CD4-positive, alpha-beta T cell (primary cell): ENCODE measurements at regions not wholly inside any gene's neighbourhood (a gene's known extent, or its start where the extent isn't known, plus 50 kb on each side); places are given as distances from the start of the nearest gene placed in this dataset.

Experiments used
- ATAC-seq: fragments of 200-7000 bp; cut with Tn5 transposase; one replicate; pipeline ENCODE4 v1.10.0; 2022; ENCODE audit warnings: mild to moderate bottlenecking; ENCODE audit not compliant: poor library complexity
- CTCF ChIA-PET: fragments of 350-600 bp; sonication (Branson Sonifier 250); formaldehyde crosslinking; loops from one replicate; lab custom pipeline; 2021; ENCODE audit warnings: antibody characterized with exemption, inconsistent platforms; lab: Charles Lee
- POLR2A ChIA-PET: fragments of 350-600 bp; sonication (Branson Sonifier 250); formaldehyde crosslinking; loops from one replicate; lab custom pipeline; 2021; ENCODE audit warnings: antibody characterized with exemption, inconsistent platforms; lab: Charles Lee
- DNase-seq, 14 experiments: peaks; one replicate each; pipeline ENCODE4 v3.0.0-alpha.2; 2013 to 2020; ENCODE audit warnings: mixed read lengths in 2 of 14
- H3K27ac ChIP-seq, 2 donors: one replicate each; pipeline versions ENCODE4 v1.5.1 to v1.7.0; 2013; ENCODE audit warnings: low read length in 2 of 2, low read depth in 1 of 2, mild to moderate bottlenecking in 1 of 2
- H3K27me3 ChIP-seq, 2 experiments: 1 replicate in 1 of 2; 2 replicates in 1 of 2; pipeline versions ENCODE4 v1.6.1 to v1.7.0; 2013; ENCODE audit warnings: low read length in 2 of 2, control low read depth in 1 of 2, mild to moderate bottlenecking in 1 of 2, moderate library complexity in 1 of 2; ENCODE audit not compliant: insufficient read depth in 2 of 2, control insufficient read depth in 1 of 2
- H3K36me3 ChIP-seq: one replicate; pipeline ENCODE4 v1.6.1; 2013; ENCODE audit warnings: low read length, control low read depth; ENCODE audit not compliant: insufficient read depth
- H3K4me1 ChIP-seq: one replicate; pipeline ENCODE4 v1.6.1; 2013; ENCODE audit warnings: low read length, control low read depth; ENCODE audit not compliant: insufficient read depth
- H3K4me3 ChIP-seq: one replicate; pipeline ENCODE4 v1.5.1; 2013; ENCODE audit warnings: mild to moderate bottlenecking, low read length, moderate library complexity
- H3K9me3 ChIP-seq, 2 experiments: 1 replicate in 1 of 2; 2 replicates in 1 of 2; pipeline versions ENCODE4 v1.6.1 to v1.7.0; 2013; ENCODE audit warnings: low read length in 2 of 2, mild to moderate bottlenecking in 2 of 2, control low read depth in 1 of 2, moderate library complexity in 1 of 2; ENCODE audit not compliant: control insufficient read depth in 1 of 2, insufficient read depth in 1 of 2
- H3K27ac Mint-ChIP-seq: one replicate; pipeline ENCODE4 v1.8.0; 2020; ENCODE audit warnings: mixed read lengths
- H3K27me3 Mint-ChIP-seq: one replicate; pipeline ENCODE4 v1.8.0; 2021; ENCODE audit warnings: mixed read lengths
- H3K36me3 Mint-ChIP-seq: one replicate; pipeline ENCODE4 v1.8.0; 2021; ENCODE audit warnings: low read depth, mixed read lengths
- H3K4me1 Mint-ChIP-seq: one replicate; pipeline ENCODE4 v1.8.0; 2021; ENCODE audit warnings: low read depth, mixed read lengths
- H3K4me3 Mint-ChIP-seq: one replicate; pipeline ENCODE4 v1.8.0; 2020; ENCODE audit warnings: mild to moderate bottlenecking, mixed read lengths
- H3K9me3 Mint-ChIP-seq: one replicate; pipeline ENCODE4 v1.8.0; 2020; ENCODE audit warnings: mixed read lengths
- intact Hi-C, 2 experiments: fragments of 100-400 bp; cut with DNase I in 1 of 2; cut with micrococcal nuclease in 1 of 2; formaldehyde crosslinking; loops; one replicate each; pipeline versions ENCODE4 v1.15.1 to v1.9.0; 2023 to 2025; cut with DNase I, micrococcal nuclease
- TF ChIP-seq, protein P1 (sequence below): fragments of 200-600 bp; IDR thresholded peaks from one replicate; pipeline ENCODE4 v1.8.0; 2022; ENCODE audit warnings: antibody characterized with exemption, mild to moderate bottlenecking

GRCh38 chr15:98067339-98067738 lies 106.8 kb downstream of the ARRDC4 start:
- Mint-ChIP-seq H3K4me3 (no peak overlapping the region), H3K4me1 (no peaks in the 10 kb centered on the region)
- POLR2A ChIA-PET: no interaction called here

GRCh38 chr15:98069256-98069655 lies 108.8 kb downstream of the ARRDC4 start:
- no peaks in the 10 kb centered on the region for H3K9me3 ChIP-seq
- no peak overlapping the region for H3K27ac ChIP-seq
- no peaks in the 10 kb centered on the region for H3K9me3 Mint-ChIP-seq
- H3K4me1 ChIP-seq: no peaks in the 10 kb centered on the region
- DNase-seq: no peak
- no peak overlapping the region for H3K27ac Mint-ChIP-seq
- no peak overlapping the region for H3K4me3 ChIP-seq
- H3K36me3 Mint-ChIP-seq: no peaks in the 10 kb centered on the region
- no peaks in the 10 kb centered on the region for H3K4me1 Mint-ChIP-seq
- no peaks in the 10 kb centered on the region for H3K27me3 Mint-ChIP-seq
- intact Hi-C loops: no loop called here
- no peak overlapping the region for H3K4me3 Mint-ChIP-seq
- ChIA-PET POLR2A (no interaction called here), CTCF (no interaction called here)
- TF ChIP-seq, protein P1, sequence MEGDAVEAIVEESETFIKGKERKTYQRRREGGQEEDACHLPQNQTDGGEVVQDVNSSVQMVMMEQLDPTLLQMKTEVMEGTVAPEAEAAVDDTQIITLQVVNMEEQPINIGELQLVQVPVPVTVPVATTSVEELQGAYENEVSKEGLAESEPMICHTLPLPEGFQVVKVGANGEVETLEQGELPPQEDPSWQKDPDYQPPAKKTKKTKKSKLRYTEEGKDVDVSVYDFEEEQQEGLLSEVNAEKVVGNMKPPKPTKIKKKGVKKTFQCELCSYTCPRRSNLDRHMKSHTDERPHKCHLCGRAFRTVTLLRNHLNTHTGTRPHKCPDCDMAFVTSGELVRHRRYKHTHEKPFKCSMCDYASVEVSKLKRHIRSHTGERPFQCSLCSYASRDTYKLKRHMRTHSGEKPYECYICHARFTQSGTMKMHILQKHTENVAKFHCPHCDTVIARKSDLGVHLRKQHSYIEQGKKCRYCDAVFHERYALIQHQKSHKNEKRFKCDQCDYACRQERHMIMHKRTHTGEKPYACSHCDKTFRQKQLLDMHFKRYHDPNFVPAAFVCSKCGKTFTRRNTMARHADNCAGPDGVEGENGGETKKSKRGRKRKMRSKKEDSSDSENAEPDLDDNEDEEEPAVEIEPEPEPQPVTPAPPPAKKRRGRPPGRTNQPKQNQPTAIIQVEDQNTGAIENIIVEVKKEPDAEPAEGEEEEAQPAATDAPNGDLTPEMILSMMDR: no peak
- no peaks in the 10 kb centered on the region for H3K27me3 ChIP-seq
- ATAC-seq: no peak
- H3K36me3 ChIP-seq: no peaks in the 10 kb centered on the region

More at GRCh38 chr15:98067339-98067738, 106.8 kb downstream of the ARRDC4 start:
- intact Hi-C loops: no loop called here
- peaks cover 5% of the 10 kb centered on the region for H3K27me3 Mint-ChIP-seq
- H3K9me3 Mint-ChIP-seq: no peaks in the 10 kb centered on the region
- TF ChIP-seq, protein P1: no peak
- H3K9me3 ChIP-seq: no peaks in the 10 kb centered on the region
- H3K36me3 Mint-ChIP-seq: no peaks in the 10 kb centered on the region
- H3K27me3 ChIP-seq: no peaks in the 10 kb centered on the region
- CTCF ChIA-PET: no interaction called here
- no peak overlapping the region for H3K4me3 ChIP-seq
- H3K36me3 ChIP-seq: no peaks in the 10 kb centered on the region
- H3K4me1 ChIP-seq: no peaks in the 10 kb centered on the region
- no peak overlapping the region for H3K27ac ChIP-seq
- DNase-seq (no peak), ATAC-seq (no peak)
- H3K27ac Mint-ChIP-seq: no peak overlapping the region

DNA sequence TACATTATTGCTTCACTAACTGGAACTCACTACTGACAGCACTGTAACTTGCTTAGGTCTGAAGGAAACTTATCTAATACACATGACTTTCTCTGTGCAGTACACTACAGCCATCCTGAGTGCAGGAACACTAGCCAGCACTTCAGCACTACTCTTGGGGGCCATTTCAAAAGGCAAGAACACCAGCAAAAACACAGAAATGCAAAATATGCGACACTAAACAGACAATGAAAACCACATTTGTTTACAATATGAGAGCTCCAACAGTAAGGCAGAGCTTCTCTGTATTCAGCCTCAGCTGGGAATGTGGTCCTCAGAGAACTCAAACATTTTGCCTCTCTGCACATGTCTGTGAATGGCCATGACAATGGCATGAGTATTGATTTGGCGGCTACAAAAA lies 109.6 kb downstream of the ARRDC4 start:
- no peaks in the 10 kb centered on the region for H3K36me3 Mint-ChIP-seq
- H3K27ac Mint-ChIP-seq: no peak overlapping the region
- no peak overlapping the region for H3K4me3 Mint-ChIP-seq
- H3K4me1 Mint-ChIP-seq: no peaks in the 10 kb centered on the region
- Histone ChIP-seq H3K27ac (no peak overlapping the region), H3K4me1 (no peaks in the 10 kb centered on the region), H3K9me3 (no peaks in the 10 kb centered on the region), H3K27me3 (no peaks in the 10 kb centered on the region), H3K36me3 (no peaks in the 10 kb centered on the region), H3K4me3 (no peak overlapping the region)
- TF ChIP-seq, protein P1: no peak
- H3K27me3 Mint-ChIP-seq: no peaks in the 10 kb centered on the region
- CTCF ChIA-PET: no interaction called here
- intact Hi-C loops: loop anchor here in 1 of 2 experiments (10.0 kb wide), 1 partner anchor 65 kb away; no protein-coding TSS in a partner anchor
- POLR2A ChIA-PET: no interaction called here
- DNase-seq (no peak), ATAC-seq (no peak)
- H3K9me3 Mint-ChIP-seq: no peaks in the 10 kb centered on the region
